ENCODE measurements at regions not wholly inside any gene's neighbourhood (a gene's known extent, or its start where the extent isn't known, plus 50 kb on each side); places are given as distances from the start of the nearest gene placed in this dataset.

- no peak for DNase-seq
Observed at GRCh38 chr5:88483964-88484672, 215.5 kb upstream of the TMEM161B start.

DNA sequence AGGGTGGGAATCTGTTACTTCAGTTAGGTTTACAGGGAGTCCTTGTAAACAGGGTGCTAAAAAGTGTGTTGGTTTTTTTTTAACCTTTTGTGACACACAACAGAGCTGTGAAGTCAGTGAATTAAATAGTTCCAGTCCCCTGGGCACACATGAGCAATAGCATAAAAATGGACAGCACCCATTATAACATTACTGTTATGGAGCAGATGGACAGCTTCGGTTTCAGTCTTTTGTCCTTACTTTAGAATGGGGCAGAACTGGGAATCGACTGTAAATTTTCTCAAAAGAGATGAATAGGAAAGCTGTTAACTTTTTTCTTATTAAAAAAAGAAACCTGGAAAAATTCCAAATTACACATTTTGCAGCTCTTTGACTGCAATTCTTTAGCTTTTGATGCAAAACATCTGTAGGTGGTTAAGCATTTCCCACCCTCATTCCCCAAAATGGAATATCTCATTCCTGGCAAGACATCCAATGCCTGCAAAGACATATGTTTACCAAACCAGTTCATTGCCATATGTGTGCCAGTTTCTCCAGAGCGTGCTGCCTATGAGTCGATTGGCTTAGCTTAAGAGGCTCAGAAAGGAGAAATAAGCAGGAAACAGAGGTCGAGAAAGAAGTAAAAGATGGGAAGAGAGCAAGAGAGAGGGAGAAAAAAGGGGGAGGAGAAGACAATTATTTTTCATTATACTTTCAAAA, 212.3 kb upstream of the TMEM161B start:
- no peak for DNase-seq

DNA sequence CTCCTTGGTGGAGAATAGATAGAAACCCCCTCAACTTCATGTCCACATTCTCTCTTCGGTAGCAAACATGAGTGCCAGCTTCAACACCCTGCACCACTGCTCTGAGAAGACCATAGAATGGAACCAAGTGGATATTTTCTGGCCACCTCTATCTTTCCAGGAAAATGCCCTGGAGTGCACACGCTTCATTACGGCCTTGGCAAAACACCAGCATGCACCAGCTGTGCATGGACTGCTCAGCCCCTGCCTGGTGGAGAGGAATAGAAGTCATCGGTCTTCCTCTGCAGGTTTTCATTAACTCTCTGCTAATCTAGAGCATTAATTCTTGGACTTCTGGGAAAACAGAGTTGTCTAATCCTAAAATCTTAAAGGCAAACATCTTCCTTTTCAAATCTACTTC, 211.6 kb upstream of the TMEM161B start:
- no peak for DNase-seq

GRCh38 chr5:88474574-88474973, 205.9 kb upstream of the TMEM161B start:
- no peak for DNase-seq

DNA sequence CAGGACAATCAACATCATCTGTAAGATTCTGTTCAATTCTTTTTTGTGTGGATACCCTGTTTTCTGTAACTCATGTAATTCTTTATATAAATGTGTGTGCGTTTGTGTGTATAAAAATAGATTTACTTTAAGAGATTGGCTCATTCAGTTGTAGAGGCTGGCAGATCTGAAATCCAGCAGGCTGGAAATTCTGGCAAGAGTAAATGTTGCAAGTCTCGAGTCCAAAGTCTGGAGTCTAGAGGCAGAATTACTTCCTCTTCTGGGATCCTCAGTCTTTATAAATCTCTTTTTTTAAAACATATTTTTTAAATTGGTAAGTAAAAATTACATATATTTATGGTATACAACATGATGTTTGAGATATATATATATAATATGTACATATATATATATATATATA, 202.1 kb upstream of the TMEM161B start:
- DNase-seq = no peak

- no peak for DNase-seq
Observed at GRCh38 chr5:88459971-88460370, 191.3 kb upstream of the TMEM161B start.

- DNase-seq = no peak
Observed at GRCh38 chr5:88452820-88453219, 184.2 kb upstream of the TMEM161B start.

- DNase-seq = no peak
Observed at GRCh38 chr5:88450239-88450638, 181.6 kb upstream of the TMEM161B start.

GRCh38 chr5:88438006-88438405, 169.4 kb upstream of the TMEM161B start:
- DNase-seq = no peak

- no peak for DNase-seq
Observed at GRCh38 chr5:88436290-88436689, 167.6 kb upstream of the TMEM161B start.

DNA sequence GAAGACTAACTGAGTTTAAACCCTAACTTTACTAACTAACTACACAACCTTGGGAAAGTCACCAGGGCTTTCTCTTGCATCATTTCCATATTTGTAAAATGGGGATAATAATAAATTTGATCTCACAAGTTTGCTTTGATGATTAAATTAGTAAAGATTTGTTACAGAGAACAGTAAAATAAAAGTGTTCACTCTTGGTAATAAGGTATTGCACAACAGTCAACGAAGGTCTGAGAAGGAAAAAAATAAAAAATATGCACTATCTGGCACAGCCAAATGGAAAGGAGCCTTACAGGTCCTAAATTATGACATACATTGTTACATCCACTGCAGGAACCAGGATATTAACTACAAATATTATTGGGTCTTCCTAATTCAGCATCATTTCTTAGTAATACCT, 160.0 kb upstream of the TMEM161B start:
- DNase-seq = no peak

GRCh38 chr5:88426441-88426840, 157.8 kb upstream of the TMEM161B start:
- no peak for DNase-seq

DNA sequence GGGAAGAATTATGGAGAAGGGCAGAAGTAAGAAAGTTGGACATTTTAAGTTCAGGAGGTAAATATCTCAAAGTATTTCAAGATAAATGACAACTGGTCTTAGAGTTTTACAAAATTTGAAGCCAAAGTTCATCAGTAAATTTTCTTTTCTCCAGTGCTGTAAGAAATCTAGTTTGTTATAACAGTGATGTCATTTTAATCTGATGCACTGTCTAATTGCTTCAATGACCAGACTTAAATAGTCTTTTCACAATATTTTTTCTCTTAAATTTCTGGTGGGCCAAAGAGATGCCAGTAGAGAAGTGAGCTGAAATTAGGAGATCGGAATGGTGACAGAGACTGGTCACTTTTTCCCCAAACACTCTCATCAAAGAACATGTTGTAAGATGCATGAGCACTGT, 156.5 kb upstream of the TMEM161B start:
- DNase-seq = no peak

GRCh38 chr5:88419931-88420330, 151.3 kb upstream of the TMEM161B start:
- no peak for DNase-seq

GRCh38 chr5:88407341-88407740, 138.7 kb upstream of the TMEM161B start:
- DNase-seq = no peak

DNA sequence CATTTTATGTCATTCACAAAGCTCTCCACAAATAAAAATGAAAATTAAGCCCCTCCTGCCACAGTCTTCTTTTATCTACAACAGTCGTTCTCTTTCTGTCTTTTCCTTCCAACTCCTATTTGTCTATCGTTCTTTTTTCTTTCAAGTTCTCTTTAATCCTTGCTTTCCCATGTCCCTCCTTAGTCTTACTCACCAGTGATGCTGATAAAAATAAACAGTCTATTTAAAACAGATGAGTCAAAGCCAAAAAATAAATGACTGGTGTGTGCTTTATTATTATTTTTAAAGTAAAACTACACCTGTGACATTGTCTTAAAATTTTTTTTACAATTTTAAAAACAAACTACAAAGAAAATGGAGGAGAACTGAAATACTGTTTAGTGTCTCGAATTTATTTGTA, 137.1 kb upstream of the TMEM161B start:
- DNase-seq = no peak

GRCh38 chr5:88404405-88404804, 135.8 kb upstream of the TMEM161B start:
- no peak for DNase-seq

DNA sequence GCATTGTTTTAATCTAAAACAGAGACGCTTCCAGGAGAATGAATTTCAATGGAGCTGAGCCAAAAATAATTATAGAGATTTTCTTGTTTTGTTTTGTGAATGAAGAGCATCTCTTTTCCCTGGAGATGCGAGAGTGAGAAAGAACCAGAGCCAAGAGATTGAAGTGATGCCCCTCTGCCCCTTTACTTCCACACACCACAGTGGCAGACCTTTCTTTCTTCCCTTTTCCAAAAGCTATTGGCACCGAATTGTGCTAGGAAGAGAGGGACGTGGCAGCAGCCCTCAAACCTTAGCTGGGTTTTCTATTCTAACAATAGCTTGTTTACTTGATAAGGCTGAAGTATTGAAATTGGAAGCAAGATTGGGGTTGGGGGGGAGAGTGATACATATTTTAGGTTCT, 133.0 kb upstream of the TMEM161B start:
- no peak for DNase-seq

GRCh38 chr5:88401228-88401627, 132.6 kb upstream of the TMEM161B start:
- no peak for DNase-seq

GRCh38 chr5:88399561-88399960, 130.9 kb upstream of the TMEM161B start:
- DNase-seq = no peak

DNA sequence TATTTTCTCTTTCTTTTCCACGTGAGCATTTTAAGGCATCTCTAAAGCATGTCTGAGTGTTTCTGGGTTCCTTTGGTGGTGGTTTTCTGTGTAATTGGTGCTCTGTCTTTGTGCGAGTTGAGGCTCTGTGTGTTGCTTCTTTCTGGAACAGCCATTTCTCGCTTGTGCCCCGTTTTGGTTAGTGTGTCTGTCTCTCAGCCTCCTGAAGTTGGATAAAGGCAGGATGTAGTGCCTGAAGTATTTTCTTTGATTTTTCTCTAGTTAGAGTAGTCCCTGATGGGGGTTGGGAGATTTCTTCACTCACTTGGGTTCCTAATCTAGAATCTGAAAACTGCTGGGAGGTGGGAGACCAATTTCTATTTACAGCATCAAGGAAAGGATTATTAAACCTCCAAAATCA, 129.7 kb upstream of the TMEM161B start:
- DNase-seq = no peak

- DNase-seq = no peak
Observed at GRCh38 chr5:88396751-88397281, 128.2 kb upstream of the TMEM161B start.

DNA sequence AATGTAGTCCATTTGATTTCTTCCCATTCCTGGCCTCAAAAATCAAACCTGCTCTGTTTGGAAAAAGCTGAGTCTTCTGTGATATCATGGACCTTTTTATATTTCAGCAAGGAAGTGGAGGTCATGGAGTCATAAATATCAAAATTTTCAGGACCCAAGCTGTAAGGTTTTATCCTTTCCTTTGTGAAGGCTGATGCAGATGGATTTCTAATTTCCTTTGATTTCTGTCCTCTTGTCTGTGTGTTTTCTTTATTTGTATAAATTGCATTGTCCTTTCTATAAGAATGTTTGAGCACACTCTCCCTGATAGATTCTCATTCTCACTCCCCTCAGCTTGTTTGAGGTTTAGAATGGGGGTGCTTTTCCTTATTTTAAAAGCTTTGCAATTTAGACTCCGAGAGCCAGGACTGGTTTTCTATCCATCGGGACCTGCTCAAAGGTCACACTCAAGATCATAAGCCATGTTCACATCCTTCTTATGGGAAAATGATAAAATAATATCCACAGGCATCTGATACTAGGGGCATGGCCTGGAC, 127.4 kb upstream of the TMEM161B start:
- no peak for DNase-seq

GRCh38 chr5:88395264-88395663, 126.6 kb upstream of the TMEM161B start:
- DNase-seq = no peak

All from MV-4-11 (cell line).